22Rv1 (cell line): ENCODE measurements at regions not wholly inside any gene's neighbourhood (a gene's known extent, or its start where the extent isn't known, plus 50 kb on each side); places are given as distances from the start of the nearest gene placed in this dataset.

Experiments used
- CTCF ChIP-seq: fragments of 450-650 bp; IDR thresholded peaks from 2 replicates; pipeline ENCODE4 v1.5.1; 2017; ENCODE audit warnings: mild to moderate bottlenecking
- ZFX ChIP-seq: fragments of 450-650 bp; IDR thresholded peaks from 2 replicates; pipeline ENCODE4 v1.6.1; 2017; ENCODE audit warnings: antibody characterized with exemption, borderline replicate concordance

- TF ChIP-seq CTCF (no peak), ZFX (no peak)
Measured at GRCh38 chr16:86046667-86047270, 147.8 kb downstream of the IRF8 start.
